HG02623 (cell line): ENCODE measurements at regions not wholly inside any gene's neighbourhood (a gene's known extent, or its start where the extent isn't known, plus 50 kb on each side); places are given as distances from the start of the nearest gene placed in this dataset.
"Not testable (repeated sequence)": the region's sequence is repeated elsewhere in the genome, so short reads cannot be mapped to it uniquely, and the experiment has no call there.

ENCODE experiments used
- ATAC-seq: cut with Tn5 transposase; IDR thresholded peaks from one replicate; pipeline ENCODE4 v1.9.1; 2021; ENCODE audit warnings: moderate library complexity; ENCODE audit not compliant: unreplicated experiment

GRCh38 chr9:42239445-42240260 lies 56.2 kb downstream of the SPATA31A6 start:
- not testable (repeated sequence) for ATAC-seq

- ATAC-seq, result not testable (repeated sequence)
Observed at GRCh38 chr9:42240261-42240579, 56.8 kb downstream of the SPATA31A6 start.

GRCh38 chr9:42243211-42243610 lies 59.8 kb downstream of the SPATA31A6 start:
- ATAC-seq, result not testable (repeated sequence)

GRCh38 chr9:42243822-42244221 lies 60.4 kb downstream of the SPATA31A6 start:
- ATAC-seq, result not testable (repeated sequence)

- not testable (repeated sequence) for ATAC-seq
Observed at GRCh38 chr9:42268729-42269128, 85.3 kb downstream of the SPATA31A6 start.

GRCh38 chr9:42269171-42269570 lies 85.7 kb downstream of the SPATA31A6 start:
- ATAC-seq, result not testable (repeated sequence)

GRCh38 chr9:42273191-42273590 lies 89.7 kb downstream of the SPATA31A6 start:
- ATAC-seq, result not testable (repeated sequence)

GRCh38 chr9:42275141-42275540 lies 91.7 kb downstream of the SPATA31A6 start:
- no peak for ATAC-seq

- ATAC-seq, result not testable (repeated sequence)
Observed at GRCh38 chr9:42282531-42283178, 99.2 kb downstream of the SPATA31A6 start.

- not testable (repeated sequence) for ATAC-seq
Observed at GRCh38 chr9:42283179-42283543, 99.7 kb downstream of the SPATA31A6 start.

GRCh38 chr9:42286145-42286845 lies 102.8 kb downstream of the SPATA31A6 start:
- not testable (repeated sequence) for ATAC-seq

- not testable (repeated sequence) for ATAC-seq
Observed at GRCh38 chr9:42288002-42288864, 104.8 kb downstream of the SPATA31A6 start.

- not testable (repeated sequence) for ATAC-seq
Observed at GRCh38 chr9:42288865-42289229, 105.4 kb downstream of the SPATA31A6 start.

GRCh38 chr9:42300124-42300523 lies 116.7 kb downstream of the SPATA31A6 start:
- not testable (repeated sequence) for ATAC-seq

- ATAC-seq, result not testable (repeated sequence)
Observed at GRCh38 chr9:42306625-42307024, 123.2 kb downstream of the SPATA31A6 start.

GRCh38 chr9:42307449-42307848 lies 124.0 kb downstream of the SPATA31A6 start:
- not testable (repeated sequence) for ATAC-seq

- not testable (repeated sequence) for ATAC-seq
Observed at GRCh38 chr9:42310972-42311371, 127.5 kb downstream of the SPATA31A6 start.

- not testable (repeated sequence) for ATAC-seq
Observed at GRCh38 chr9:42316026-42316425, 132.6 kb downstream of the SPATA31A6 start.

- not testable (repeated sequence) for ATAC-seq
Observed at GRCh38 chr9:42317677-42318076, 134.2 kb downstream of the SPATA31A6 start.

- not testable (repeated sequence) for ATAC-seq
Observed at GRCh38 chr9:42323084-42323809, 139.8 kb downstream of the SPATA31A6 start.
